ENCODE measurements at regions not wholly inside any gene's neighbourhood (a gene's known extent, or its start where the extent isn't known, plus 50 kb on each side); places are given as distances from the start of the nearest gene placed in this dataset.

DNA sequence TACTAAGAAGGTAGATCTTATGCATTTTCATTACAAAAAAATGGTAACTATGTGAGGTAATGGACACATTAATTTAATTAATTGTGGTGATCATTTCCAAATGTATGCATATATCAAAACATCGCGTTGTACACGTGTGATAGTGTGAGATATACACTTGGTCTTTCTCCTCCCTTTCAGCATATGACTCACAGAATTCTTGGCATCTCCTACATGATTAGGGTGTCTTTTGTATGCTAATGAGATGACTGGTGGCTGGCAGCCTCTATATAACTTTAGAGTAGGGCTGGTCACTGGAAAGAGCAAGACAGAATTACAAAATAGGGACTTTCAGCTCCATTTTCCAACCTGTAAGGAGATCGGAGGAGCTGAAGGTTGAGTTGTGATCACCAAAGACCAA lies 1167.6 kb downstream of the CDH12 start:
- Mint-ChIP-seq H3K4me1 (ENCODE audit: low read depth) (no peaks in the 10 kb centered on the region), H3K36me3 (ENCODE audit: low read depth) (no peaks in the 10 kb centered on the region), H3K9me3 (peaks cover 8% of the 10 kb centered on the region; the same call in 1 of the 2 replicates), H3K27ac (no peak overlapping the region), H3K27me3 (ENCODE audit: insufficient read depth) (no peaks in the 10 kb centered on the region), H3K4me3 (no peak overlapping the region)
- no peak for DNase-seq
- TF ChIP-seq, protein P1, sequence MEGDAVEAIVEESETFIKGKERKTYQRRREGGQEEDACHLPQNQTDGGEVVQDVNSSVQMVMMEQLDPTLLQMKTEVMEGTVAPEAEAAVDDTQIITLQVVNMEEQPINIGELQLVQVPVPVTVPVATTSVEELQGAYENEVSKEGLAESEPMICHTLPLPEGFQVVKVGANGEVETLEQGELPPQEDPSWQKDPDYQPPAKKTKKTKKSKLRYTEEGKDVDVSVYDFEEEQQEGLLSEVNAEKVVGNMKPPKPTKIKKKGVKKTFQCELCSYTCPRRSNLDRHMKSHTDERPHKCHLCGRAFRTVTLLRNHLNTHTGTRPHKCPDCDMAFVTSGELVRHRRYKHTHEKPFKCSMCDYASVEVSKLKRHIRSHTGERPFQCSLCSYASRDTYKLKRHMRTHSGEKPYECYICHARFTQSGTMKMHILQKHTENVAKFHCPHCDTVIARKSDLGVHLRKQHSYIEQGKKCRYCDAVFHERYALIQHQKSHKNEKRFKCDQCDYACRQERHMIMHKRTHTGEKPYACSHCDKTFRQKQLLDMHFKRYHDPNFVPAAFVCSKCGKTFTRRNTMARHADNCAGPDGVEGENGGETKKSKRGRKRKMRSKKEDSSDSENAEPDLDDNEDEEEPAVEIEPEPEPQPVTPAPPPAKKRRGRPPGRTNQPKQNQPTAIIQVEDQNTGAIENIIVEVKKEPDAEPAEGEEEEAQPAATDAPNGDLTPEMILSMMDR (IDR thresholded peaks at IDR 0.05) = no peak

DNA sequence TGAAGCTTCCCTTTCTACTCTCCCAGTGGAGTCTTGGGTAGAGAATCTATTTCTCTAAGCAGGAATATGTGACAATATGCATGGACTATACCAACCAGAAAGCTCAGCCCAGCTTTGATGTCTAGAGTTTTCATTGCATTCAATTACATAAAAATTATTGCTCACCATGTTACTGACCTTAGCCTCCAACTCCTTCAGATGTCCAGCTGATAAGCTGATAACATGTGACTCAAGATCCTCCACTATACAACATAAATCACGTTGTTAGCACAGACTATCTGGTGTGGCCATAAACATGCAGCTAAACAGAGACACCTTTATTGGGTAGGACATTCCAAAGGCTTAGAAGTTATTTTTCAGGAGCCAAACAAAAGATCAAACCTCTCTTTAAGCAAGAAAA lies 1168.2 kb downstream of the CDH12 start:
- H3K27me3 Mint-ChIP-seq (ENCODE audit: insufficient read depth) = no peaks in the 10 kb centered on the region
- no peak for DNase-seq
- TF ChIP-seq, protein P1 (IDR thresholded peaks at IDR 0.05) = no peak
- H3K4me1 Mint-ChIP-seq (ENCODE audit: low read depth) = no peaks in the 10 kb centered on the region
- H3K4me3 Mint-ChIP-seq = no peak overlapping the region
- peaks cover 14% of the 10 kb centered on the region for H3K9me3 Mint-ChIP-seq
- no peak overlapping the region for H3K27ac Mint-ChIP-seq
- no peaks in the 10 kb centered on the region for H3K36me3 Mint-ChIP-seq (ENCODE audit: low read depth)

DNA sequence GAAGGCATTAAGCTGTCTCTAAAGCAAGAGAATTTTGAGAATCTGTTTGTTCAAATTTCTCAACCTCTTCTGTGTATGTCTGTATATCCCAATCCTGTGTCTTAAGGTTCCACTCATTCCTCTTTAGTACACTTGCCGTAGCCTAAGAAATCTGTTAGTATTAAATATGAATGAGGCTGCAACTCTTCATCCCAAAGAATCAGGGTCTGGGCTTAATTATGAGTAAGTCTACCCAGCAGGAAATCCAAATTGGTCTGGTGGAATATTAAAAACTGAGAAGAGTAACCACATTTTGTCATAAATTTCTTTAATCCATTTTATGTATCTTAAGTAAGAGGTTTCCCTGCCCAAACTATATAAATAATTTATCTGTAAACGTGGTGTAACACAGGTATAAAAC lies 1171.2 kb downstream of the CDH12 start:
- no peak overlapping the region for H3K4me3 Mint-ChIP-seq
- no peaks in the 10 kb centered on the region for H3K4me1 Mint-ChIP-seq (ENCODE audit: low read depth)
- H3K27ac Mint-ChIP-seq = no peak overlapping the region
- H3K9me3 Mint-ChIP-seq = peaks cover 38% of the 10 kb centered on the region
- no peaks in the 10 kb centered on the region for H3K36me3 Mint-ChIP-seq (ENCODE audit: low read depth)
- TF ChIP-seq, protein P1 (IDR thresholded peaks at IDR 0.05) = no peak
- H3K27me3 Mint-ChIP-seq (ENCODE audit: insufficient read depth) = no peaks in the 10 kb centered on the region
- DNase-seq = no peak

DNA sequence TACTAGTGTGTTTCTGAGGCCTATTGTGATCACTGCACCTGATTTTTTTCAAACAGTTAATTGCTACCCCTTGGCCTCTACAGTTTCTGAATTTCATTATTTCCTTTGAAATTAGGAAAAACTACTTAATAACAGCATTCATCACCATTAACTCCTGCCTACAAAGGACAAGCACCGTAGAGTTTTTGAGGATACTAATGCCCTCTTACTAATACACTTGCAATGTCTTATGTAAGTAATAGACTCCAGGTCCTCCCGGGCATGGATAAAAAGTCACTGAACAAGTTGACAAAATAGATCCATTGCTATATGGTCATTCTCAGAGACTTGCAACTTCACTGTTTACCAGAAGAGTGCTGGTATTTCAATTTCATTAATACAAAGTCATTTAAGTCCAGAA lies 1172.5 kb downstream of the CDH12 start:
- no peaks in the 10 kb centered on the region for H3K27me3 Mint-ChIP-seq (ENCODE audit: insufficient read depth)
- peaks cover 38% of the 10 kb centered on the region for H3K9me3 Mint-ChIP-seq
- H3K4me1 Mint-ChIP-seq (ENCODE audit: low read depth) = no peaks in the 10 kb centered on the region
- TF ChIP-seq, protein P1 (IDR thresholded peaks at IDR 0.05) = no peak
- H3K4me3 Mint-ChIP-seq = no peak overlapping the region
- DNase-seq = no peak
- no peaks in the 10 kb centered on the region for H3K36me3 Mint-ChIP-seq (ENCODE audit: low read depth)
- no peak overlapping the region for H3K27ac Mint-ChIP-seq

DNA sequence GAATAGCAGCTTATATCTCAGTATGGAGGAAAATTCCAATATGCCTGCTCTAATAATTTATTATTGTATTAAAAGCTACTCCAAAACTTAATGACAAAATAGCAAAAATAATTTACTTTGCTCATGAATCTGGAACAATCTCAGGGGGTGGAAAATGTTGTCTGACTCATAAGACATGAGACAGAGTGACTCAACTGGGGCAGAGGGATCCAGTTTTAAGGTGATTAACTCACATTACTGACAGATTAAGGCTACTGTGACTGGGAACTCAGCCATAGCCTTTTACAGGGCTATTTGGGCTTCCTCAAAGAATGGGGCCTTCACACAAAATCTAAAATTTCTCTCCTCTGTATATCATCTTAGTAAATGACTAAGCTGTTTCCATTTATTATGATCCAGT lies 1172.9 kb downstream of the CDH12 start:
- H3K4me1 Mint-ChIP-seq (ENCODE audit: low read depth) = no peaks in the 10 kb centered on the region
- no peaks in the 10 kb centered on the region for H3K36me3 Mint-ChIP-seq (ENCODE audit: low read depth)
- H3K27me3 Mint-ChIP-seq (ENCODE audit: insufficient read depth) = no peaks in the 10 kb centered on the region
- peaks cover 38% of the 10 kb centered on the region for H3K9me3 Mint-ChIP-seq
- no peak for DNase-seq
- H3K4me3 Mint-ChIP-seq = no peak overlapping the region
- TF ChIP-seq, protein P1 (IDR thresholded peaks at IDR 0.05) = no peak
- H3K27ac Mint-ChIP-seq = no peak overlapping the region

DNA sequence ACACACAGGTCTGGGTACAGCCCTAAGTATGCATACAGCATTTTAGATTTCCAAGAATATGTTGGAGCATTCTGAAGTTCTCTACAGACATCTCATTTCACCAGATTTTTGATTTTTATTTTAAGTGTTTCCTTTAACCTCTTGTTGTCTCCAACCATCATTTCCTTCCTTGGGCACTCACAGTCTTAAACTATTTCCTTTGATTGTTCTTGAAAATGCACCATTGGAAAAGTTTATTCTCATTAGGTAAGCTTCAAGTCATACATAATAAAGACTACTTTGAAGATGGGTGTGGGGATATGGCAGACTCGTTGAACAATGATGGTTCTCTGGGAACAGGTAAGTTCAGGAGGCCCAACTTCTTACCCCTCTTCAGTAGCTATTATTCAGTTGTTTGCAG lies 1174.6 kb downstream of the CDH12 start:
- Mint-ChIP-seq H3K36me3 (ENCODE audit: low read depth) (no peaks in the 10 kb centered on the region), H3K27me3 (ENCODE audit: insufficient read depth) (no peaks in the 10 kb centered on the region), H3K27ac (no peak overlapping the region)

More for the DNA sequence above, 1174.6 kb downstream of the CDH12 start:
- TF ChIP-seq, protein P1 (IDR thresholded peaks at IDR 0.05) = no peak
- no peak for DNase-seq
- peaks cover 31% of the 10 kb centered on the region for H3K9me3 Mint-ChIP-seq
- no peak overlapping the region for H3K4me3 Mint-ChIP-seq
- H3K4me1 Mint-ChIP-seq (ENCODE audit: low read depth) = no peaks in the 10 kb centered on the region
